Endothelial cell of umbilical vein (primary cell): ENCODE measurements at regions not wholly inside any gene's neighbourhood (a gene's known extent, or its start where the extent isn't known, plus 50 kb on each side); places are given as distances from the start of the nearest gene placed in this dataset.

Source experiments
- BruUV-seq: library from RNA; stranded (reverse); fragments of 400-500 nt; replicated peaks from 2 replicates; lab custom pipeline; 2021; lab: Mats Ljungman, UMichigan
- CTCF ChIA-PET: fragments of 300-600, 350-600 bp; sonication (Branson Sonifier 250); formaldehyde crosslinking; loops from one replicate; lab custom pipeline; 2021; ENCODE audit warnings: antibody characterized with exemption, inconsistent platforms; lab: Charles Lee
- POLR2A ChIA-PET: fragments of 300-600, 350-600 bp; sonication (Branson Sonifier 250); formaldehyde crosslinking; loops from one replicate; lab custom pipeline; 2021; ENCODE audit warnings: antibody characterized with exemption, inconsistent platforms; lab: Charles Lee
- DNase-seq: peaks from one replicate; pipeline ENCODE4 v3.0.0-alpha.2; 2011; ENCODE audit warnings: low read depth, low spot score
- FAIRE-seq: peaks from 2 replicates; lab custom pipeline; 2011; peaks lifted over from hg19 to GRCh38; lab: Jason Lieb, UNC
- H2AFZ ChIP-seq: 2 replicates; pipeline ENCODE4 v1.6.0; 2012; ENCODE audit warnings: low read depth, low read length, control low read depth, inconsistent platforms
- H3K27ac ChIP-seq: 2 replicates; pipeline ENCODE4 v1.5.1; 2011; ENCODE audit warnings: low read depth, mild to moderate bottlenecking, control low read depth, low read length, moderate library complexity; ENCODE audit not compliant: insufficient read depth
- H3K27me3 ChIP-seq, 2 experiments: 2 replicates each; pipeline versions ENCODE4 v1.6.0 to v1.6.1; 2011; ENCODE audit warnings: low read length in 2 of 2, mixed read lengths in 1 of 2; ENCODE audit not compliant: control insufficient read depth in 2 of 2, insufficient read depth in 2 of 2
- H3K36me3 ChIP-seq, 2 experiments: 2 replicates in 1 of 2; 3 replicates in 1 of 2; pipeline ENCODE4 v1.5.1; 2011; ENCODE audit warnings: low read length in 2 of 2, mild to moderate bottlenecking in 1 of 2, moderate library complexity in 1 of 2; ENCODE audit not compliant: control insufficient read depth in 2 of 2, insufficient read depth in 2 of 2; ENCODE audit errors: extremely low read depth in 1 of 2
- H3K4me1 ChIP-seq: 3 replicates; pipeline ENCODE4 v1.5.1; 2011; ENCODE audit warnings: mild to moderate bottlenecking, low read length; ENCODE audit not compliant: control insufficient read depth, insufficient read depth; ENCODE audit errors: extremely low read depth
- H3K4me2 ChIP-seq: 2 replicates; pipeline ENCODE4 v1.6.1; 2011; ENCODE audit warnings: low read length, control low read depth, mixed read lengths; ENCODE audit not compliant: insufficient read depth
- H3K4me3 ChIP-seq, 3 experiments: fragments of 200-600 bp in 1 of 3; sonication (generic), shearing (Covaris generic) in 1 of 3; replicated peaks in 1 of 3; 2 replicates each; pipeline ENCODE4 v1.5.1; 2011 to 2016; ENCODE audit warnings: control low read depth in 3 of 3, low read length in 3 of 3, mild to moderate bottlenecking in 2 of 3, inconsistent platforms in 1 of 3, low read depth in 1 of 3, moderate library complexity in 1 of 3; ENCODE audit not compliant: insufficient read depth in 1 of 3
- H3K79me2 ChIP-seq: 2 replicates; pipeline ENCODE4 v1.6.0; 2012; ENCODE audit warnings: low read length, inconsistent platforms; ENCODE audit not compliant: control insufficient read depth, insufficient read depth
- H3K9ac ChIP-seq: replicated peaks from 2 replicates; pipeline ENCODE3; 2011; ENCODE audit warnings: low read length, control low read depth; ENCODE audit not compliant: insufficient read depth; ENCODE audit errors: extremely low read depth
- H3K9me1 ChIP-seq: replicated peaks from 3 replicates; pipeline ENCODE4 v1.6.0; 2011; ENCODE audit warnings: mild to moderate bottlenecking, low read length; ENCODE audit not compliant: control insufficient read depth, insufficient read depth; ENCODE audit errors: extremely low read depth
- H3K9me3 ChIP-seq: replicated peaks from 2 replicates; pipeline ENCODE4 v1.5.1; 2012; ENCODE audit warnings: low read length, inconsistent platforms; ENCODE audit not compliant: control insufficient read depth, insufficient read depth
- H4K20me1 ChIP-seq: replicated peaks from 2 replicates; pipeline ENCODE3; 2011; ENCODE audit warnings: mild to moderate bottlenecking, low read length; ENCODE audit not compliant: control insufficient read depth, insufficient read depth; ENCODE audit errors: extremely low read depth
- EZH2 ChIP-seq: IDR thresholded peaks from 2 replicates; pipeline ENCODE4 v1.6.1; 2012; ENCODE audit warnings: borderline replicate concordance, low read depth, mild to moderate bottlenecking, moderate library complexity, low read length, inconsistent platforms; ENCODE audit not compliant: severe bottlenecking
- FOS ChIP-seq: IDR thresholded peaks from 2 replicates; pipeline ENCODE4 v1.6.1; 2011; ENCODE audit warnings: mild to moderate bottlenecking, low read length, moderate library complexity, borderline replicate concordance; ENCODE audit not compliant: insufficient read depth
- GATA2 ChIP-seq: IDR thresholded peaks from 2 replicates; pipeline ENCODE4 v1.7.0; 2011; ENCODE audit warnings: low read depth, mild to moderate bottlenecking, moderate library complexity, mixed read lengths, low read length; ENCODE audit not compliant: insufficient read length, insufficient read depth
- JUN ChIP-seq: IDR thresholded peaks from 2 replicates; pipeline ENCODE4 v1.6.1; 2011; ENCODE audit warnings: borderline replicate concordance, low read depth; ENCODE audit not compliant: insufficient read length, insufficient read depth
- MYC ChIP-seq: IDR thresholded peaks from one replicate; pipeline ENCODE4 v1.6.1; 2011; ENCODE audit warnings: mild to moderate bottlenecking, low read depth, low read length
- POLR2A ChIP-seq: IDR thresholded peaks from 2 replicates; pipeline ENCODE4 v1.6.1; 2012; ENCODE audit warnings: low read depth, mild to moderate bottlenecking, control low read depth, low read length
- POLR2AphosphoS5 ChIP-seq: IDR thresholded peaks from 2 replicates; pipeline ENCODE4 v1.6.1; 2012; ENCODE audit warnings: low read depth, mild to moderate bottlenecking, control low read depth, low read length, moderate library complexity; ENCODE audit not compliant: insufficient read depth
- dilution Hi-C: fragments of 300-500 bp; cut with MboI; formaldehyde crosslinking; loops from one replicate; pipeline ENCODE4 v1.15.0; 2019; ENCODE audit warnings: low sequenced_read_pairs; ENCODE audit not compliant: extremely low pct_ligation_motif_present
- intact Hi-C: fragments of 100-400 bp; cut with micrococcal nuclease; formaldehyde crosslinking; loops from one replicate; pipeline ENCODE4 v1.10.0; 2022
- TF ChIP-seq, protein P1 (sequence below), 2 donors: IDR thresholded peaks; 1 replicate in 1 of 2; 2 replicates in 1 of 2; pipeline ENCODE4 v1.5.1; 2011; ENCODE audit warnings: low read length in 2 of 2, mild to moderate bottlenecking in 2 of 2, moderate library complexity in 2 of 2, control low read depth in 1 of 2, inconsistent platforms in 1 of 2, low read depth in 1 of 2; ENCODE audit not compliant: insufficient read depth in 1 of 2; ENCODE audit errors: extremely low read depth in 1 of 2
- TF ChIP-seq, protein P2 (sequence below): IDR thresholded peaks from 2 replicates; pipeline ENCODE4 v1.6.1; 2011; ENCODE audit not compliant: insufficient read depth, insufficient read length

DNA sequence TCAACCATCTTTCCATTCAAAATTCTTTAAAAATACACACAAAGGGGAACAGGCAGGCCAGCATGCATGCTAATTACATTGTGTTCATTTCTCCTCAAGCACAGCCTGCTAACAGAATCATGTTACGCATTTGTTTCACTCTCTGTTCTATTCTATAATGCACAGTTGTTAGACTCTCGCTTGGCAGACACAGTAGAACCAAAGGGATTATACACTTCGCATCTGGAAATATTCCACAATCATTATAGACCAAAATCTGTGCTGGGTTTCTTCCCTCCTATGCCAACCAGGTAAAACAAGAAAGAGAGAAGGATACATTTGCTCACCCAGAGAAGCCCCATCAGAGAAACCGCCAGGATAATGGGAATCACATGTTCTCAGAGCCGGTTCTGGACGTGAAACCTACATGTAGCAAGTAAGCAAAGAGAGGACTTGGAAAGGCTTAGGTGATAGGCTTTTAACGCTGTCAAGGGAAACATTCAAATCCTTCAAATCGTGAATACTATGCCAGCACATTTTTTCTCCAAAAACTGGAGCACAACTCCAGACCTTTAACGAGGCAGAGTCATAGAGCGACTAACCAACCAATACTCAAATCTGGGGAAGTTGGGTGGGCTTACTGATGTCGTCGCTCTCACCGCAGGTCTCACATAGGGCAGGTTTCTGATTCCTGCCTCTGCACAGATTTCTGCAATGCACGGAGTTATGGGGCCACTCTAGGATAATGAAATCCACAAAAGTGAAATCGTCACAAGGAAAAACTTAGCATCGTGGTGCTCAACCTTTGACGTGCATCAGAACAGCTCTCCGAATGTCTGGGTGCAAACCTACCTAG is 380.5 kb upstream of the AUTS2 start:
- Histone ChIP-seq H3K36me3 (no peaks in the 10 kb centered on the region), H3K79me2 (no peaks in the 10 kb centered on the region), H2AFZ (no peak overlapping the region), H4K20me1 (no peaks in the 10 kb centered on the region), H3K9ac (no peak overlapping the region), H3K4me3 (no peak overlapping the region), H3K9me3 (no peaks in the 10 kb centered on the region), H3K4me2 (no peak overlapping the region), H3K4me1 (no peaks in the 10 kb centered on the region), H3K9me1 (no peaks in the 10 kb centered on the region), H3K27ac (no peak overlapping the region), H3K27me3 (no peaks in the 10 kb centered on the region)
- DNase-seq (no peak), FAIRE-seq (no peak)
- no TSS peak for BruUV-seq
- CTCF ChIA-PET, result no interaction called here
- intact Hi-C loops, result no loop called here
- POLR2A ChIA-PET, result no interaction called here
- TF ChIP-seq EZH2 (no peak), FOS (no peak), POLR2AphosphoS5 (no peak), MYC (no peak), POLR2A (no peak), JUN (no peak), GATA2 (no peak)
- TF ChIP-seq, protein P1, sequence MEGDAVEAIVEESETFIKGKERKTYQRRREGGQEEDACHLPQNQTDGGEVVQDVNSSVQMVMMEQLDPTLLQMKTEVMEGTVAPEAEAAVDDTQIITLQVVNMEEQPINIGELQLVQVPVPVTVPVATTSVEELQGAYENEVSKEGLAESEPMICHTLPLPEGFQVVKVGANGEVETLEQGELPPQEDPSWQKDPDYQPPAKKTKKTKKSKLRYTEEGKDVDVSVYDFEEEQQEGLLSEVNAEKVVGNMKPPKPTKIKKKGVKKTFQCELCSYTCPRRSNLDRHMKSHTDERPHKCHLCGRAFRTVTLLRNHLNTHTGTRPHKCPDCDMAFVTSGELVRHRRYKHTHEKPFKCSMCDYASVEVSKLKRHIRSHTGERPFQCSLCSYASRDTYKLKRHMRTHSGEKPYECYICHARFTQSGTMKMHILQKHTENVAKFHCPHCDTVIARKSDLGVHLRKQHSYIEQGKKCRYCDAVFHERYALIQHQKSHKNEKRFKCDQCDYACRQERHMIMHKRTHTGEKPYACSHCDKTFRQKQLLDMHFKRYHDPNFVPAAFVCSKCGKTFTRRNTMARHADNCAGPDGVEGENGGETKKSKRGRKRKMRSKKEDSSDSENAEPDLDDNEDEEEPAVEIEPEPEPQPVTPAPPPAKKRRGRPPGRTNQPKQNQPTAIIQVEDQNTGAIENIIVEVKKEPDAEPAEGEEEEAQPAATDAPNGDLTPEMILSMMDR (IDR thresholded peaks at IDR 0.05; ENCODE audit: extremely low read depth in 1 of 2, insufficient read depth in 1 of 2, low read depth in 1 of 2, low read length in 2 of 2), result no peak
- TF ChIP-seq, protein P2, sequence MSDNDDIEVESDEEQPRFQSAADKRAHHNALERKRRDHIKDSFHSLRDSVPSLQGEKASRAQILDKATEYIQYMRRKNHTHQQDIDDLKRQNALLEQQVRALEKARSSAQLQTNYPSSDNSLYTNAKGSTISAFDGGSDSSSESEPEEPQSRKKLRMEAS, result no peak
- dilution Hi-C loops, result no loop called here
